ENCODE measurements at regions not wholly inside any gene's neighbourhood (a gene's known extent, or its start where the extent isn't known, plus 50 kb on each side); places are given as distances from the start of the nearest gene placed in this dataset.

- TF ChIP-seq GATA1 (IDR thresholded peaks at IDR 0.05; ENCODE audit: low read depth, low read length) (no peak), POLR2A (IDR thresholded peaks at IDR 0.05; ENCODE audit: low read length) (no peak)
- no peak for DNase-seq
Measured at GRCh38 chr4:24168658-24169057, 278.8 kb upstream of the PPARGC1A start.

- no peak for DNase-seq
- TF ChIP-seq GATA1 (IDR thresholded peaks at IDR 0.05; ENCODE audit: low read depth, low read length) (no peak), POLR2A (IDR thresholded peaks at IDR 0.05; ENCODE audit: low read length) (no peak)
Measured at GRCh38 chr4:24166501-24166900, 276.7 kb upstream of the PPARGC1A start.

GRCh38 chr4:24164797-24165196 lies 274.9 kb upstream of the PPARGC1A start:
- TF ChIP-seq GATA1 (IDR thresholded peaks at IDR 0.05; ENCODE audit: low read depth, low read length): no peak
- TF ChIP-seq POLR2A (IDR thresholded peaks at IDR 0.05; ENCODE audit: low read length): no peak
- DNase-seq: no peak

- DNase-seq: no peak
- TF ChIP-seq POLR2A (IDR thresholded peaks at IDR 0.05; ENCODE audit: low read length): no peak
- TF ChIP-seq GATA1 (IDR thresholded peaks at IDR 0.05; ENCODE audit: low read depth, low read length): no peak
Measured at GRCh38 chr4:24164054-24164693, 274.3 kb upstream of the PPARGC1A start.

GRCh38 chr4:24163314-24163713 lies 273.5 kb upstream of the PPARGC1A start:
- DNase-seq: no peak
- TF ChIP-seq GATA1 (IDR thresholded peaks at IDR 0.05; ENCODE audit: low read depth, low read length) (no peak), POLR2A (IDR thresholded peaks at IDR 0.05; ENCODE audit: low read length) (no peak)

- TF ChIP-seq GATA1 (IDR thresholded peaks at IDR 0.05; ENCODE audit: low read depth, low read length) (no peak), POLR2A (IDR thresholded peaks at IDR 0.05; ENCODE audit: low read length) (no peak)
- no peak for DNase-seq
Measured at GRCh38 chr4:24160358-24160757, 270.5 kb upstream of the PPARGC1A start.

GRCh38 chr4:24158031-24158430 lies 268.2 kb upstream of the PPARGC1A start:
- DNase-seq: no peak
- TF ChIP-seq POLR2A (IDR thresholded peaks at IDR 0.05; ENCODE audit: low read length): no peak
- TF ChIP-seq GATA1 (IDR thresholded peaks at IDR 0.05; ENCODE audit: low read depth, low read length): no peak

GRCh38 chr4:24150034-24150433 lies 260.2 kb upstream of the PPARGC1A start:
- TF ChIP-seq POLR2A (IDR thresholded peaks at IDR 0.05; ENCODE audit: low read length): no peak
- no peak for TF ChIP-seq GATA1 (IDR thresholded peaks at IDR 0.05; ENCODE audit: low read depth, low read length)
- no peak for DNase-seq

- no peak for DNase-seq
- TF ChIP-seq POLR2A (IDR thresholded peaks at IDR 0.05; ENCODE audit: low read length): no peak
- TF ChIP-seq GATA1 (IDR thresholded peaks at IDR 0.05; ENCODE audit: low read depth, low read length): no peak
Measured at GRCh38 chr4:24146127-24146526, 256.3 kb upstream of the PPARGC1A start.

- DNase-seq: no peak
- TF ChIP-seq POLR2A (IDR thresholded peaks at IDR 0.05; ENCODE audit: low read length) (no peak), GATA1 (IDR thresholded peaks at IDR 0.05; ENCODE audit: low read depth, low read length) (no peak)
Measured at GRCh38 chr4:24145591-24145990, 255.7 kb upstream of the PPARGC1A start.

- TF ChIP-seq GATA1 (IDR thresholded peaks at IDR 0.05; ENCODE audit: low read depth, low read length): no peak
- no peak for TF ChIP-seq POLR2A (IDR thresholded peaks at IDR 0.05; ENCODE audit: low read length)
- DNase-seq: no peak
Measured at GRCh38 chr4:24144381-24144780, 254.5 kb upstream of the PPARGC1A start.

- TF ChIP-seq GATA1 (IDR thresholded peaks at IDR 0.05; ENCODE audit: low read depth, low read length): no peak
- no peak for TF ChIP-seq POLR2A (IDR thresholded peaks at IDR 0.05; ENCODE audit: low read length)
- DNase-seq: no peak
Measured at GRCh38 chr4:24143741-24144140, 253.9 kb upstream of the PPARGC1A start.

- TF ChIP-seq POLR2A (IDR thresholded peaks at IDR 0.05; ENCODE audit: low read length) (no peak), GATA1 (IDR thresholded peaks at IDR 0.05; ENCODE audit: low read depth, low read length) (no peak)
- no peak for DNase-seq
Measured at GRCh38 chr4:24141836-24142235, 252.0 kb upstream of the PPARGC1A start.

GRCh38 chr4:24140892-24141291 lies 251.0 kb upstream of the PPARGC1A start:
- no peak for DNase-seq
- no peak for TF ChIP-seq POLR2A (IDR thresholded peaks at IDR 0.05; ENCODE audit: low read length)
- TF ChIP-seq GATA1 (IDR thresholded peaks at IDR 0.05; ENCODE audit: low read depth, low read length): no peak
